Activated T-helper 17 cell treated with anti-CD3 and anti-CD28 coated beads, Interleukin-2, amount 50 U/mL, for 72 hours (primary cell): ENCODE measurements at regions not wholly inside any gene's neighbourhood (a gene's known extent, or its start where the extent isn't known, plus 50 kb on each side); places are given as distances from the start of the nearest gene placed in this dataset.
"Not testable (repeated sequence)": the region's sequence is repeated elsewhere in the genome, so short reads cannot be mapped to it uniquely, and the experiment has no call there.

Experiments
- ATAC-seq: fragments of 150-1000 bp; cut with Tn5 transposase; replicated peaks from 2 replicates; pipeline ENCODE4 v1.10.0; 2021; ENCODE audit warnings: mild to moderate bottlenecking, moderate library complexity
- H3K27ac Mint-ChIP-seq: one replicate; pipeline ENCODE4 v1.8.0; 2022; ENCODE audit warnings: mixed read lengths
- H3K27me3 Mint-ChIP-seq: one replicate; pipeline ENCODE4 v1.8.0; 2022; ENCODE audit warnings: mixed read lengths
- H3K36me3 Mint-ChIP-seq: one replicate; pipeline ENCODE4 v1.8.0; 2022; ENCODE audit warnings: low read depth, mild to moderate bottlenecking, mixed read lengths
- H3K4me1 Mint-ChIP-seq: one replicate; pipeline ENCODE4 v1.8.0; 2022; ENCODE audit warnings: mixed read lengths
- H3K4me3 Mint-ChIP-seq: one replicate; pipeline ENCODE4 v1.8.0; 2022; ENCODE audit warnings: mild to moderate bottlenecking, mixed read lengths
- H3K9me3 Mint-ChIP-seq: one replicate; pipeline ENCODE4 v1.8.0; 2022; ENCODE audit warnings: mixed read lengths

DNA sequence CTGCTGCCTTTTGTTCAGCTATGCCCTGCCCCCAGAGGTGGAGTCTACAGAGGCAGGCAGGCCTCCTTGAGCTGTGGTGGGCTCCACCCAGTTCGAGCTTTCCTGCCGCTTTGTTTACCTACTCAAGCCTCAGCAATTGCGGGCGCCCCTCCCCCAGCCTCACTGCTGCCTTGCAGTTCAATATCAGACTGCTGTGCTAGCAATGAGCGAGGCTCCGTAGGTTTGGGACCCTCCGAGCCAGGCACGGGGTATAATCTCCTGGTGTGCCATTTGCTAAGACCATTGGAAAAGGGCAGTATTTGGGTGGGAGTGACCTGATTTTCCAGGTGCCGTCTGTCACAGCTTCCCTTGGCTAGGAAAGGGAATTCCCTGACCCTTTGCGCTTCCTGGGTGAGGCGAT is 51.9 kb downstream of the DIPK2A start:
- not testable (repeated sequence) for H3K4me1 Mint-ChIP-seq, H3K36me3 Mint-ChIP-seq, H3K27me3 Mint-ChIP-seq, H3K9me3 Mint-ChIP-seq, H3K4me3 Mint-ChIP-seq, ATAC-seq, H3K27ac Mint-ChIP-seq

DNA sequence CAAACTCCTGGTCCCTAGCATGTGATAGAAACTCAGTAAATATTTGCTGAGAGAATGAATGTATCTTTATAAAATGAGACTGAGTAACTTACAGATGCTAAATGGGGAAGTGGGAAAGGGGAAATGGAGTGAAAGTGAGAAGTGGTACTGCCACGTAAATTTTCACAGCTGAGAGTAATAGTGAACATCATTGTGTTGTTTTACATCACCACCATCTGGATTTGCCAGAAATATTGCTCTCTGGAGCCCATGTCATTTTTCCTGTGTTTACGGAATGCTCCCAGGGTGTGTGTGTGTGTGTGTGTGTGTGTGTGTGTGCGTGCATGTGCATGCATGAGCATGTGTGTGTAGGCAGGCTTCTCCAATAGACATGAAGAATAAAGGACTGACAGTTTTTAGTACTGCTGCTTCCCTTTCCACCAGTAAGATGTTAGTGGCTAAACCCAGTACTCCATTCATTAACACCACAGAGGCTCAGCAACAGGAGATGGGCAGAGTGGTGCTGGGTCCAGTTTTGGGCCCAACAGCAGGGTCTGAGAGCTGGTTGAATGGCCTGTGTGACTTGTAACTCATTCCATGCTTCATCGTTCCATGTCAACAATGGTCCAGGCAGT is 57.3 kb downstream of the DIPK2A start:
- H3K27me3 Mint-ChIP-seq = peaks cover 5% of the 10 kb centered on the region
- no peaks in the 10 kb centered on the region for H3K36me3 Mint-ChIP-seq
- no peaks in the 10 kb centered on the region for H3K4me1 Mint-ChIP-seq
- no peak overlapping the region for H3K27ac Mint-ChIP-seq
- peaks cover 4% of the 10 kb centered on the region for H3K9me3 Mint-ChIP-seq
- no peak overlapping the region for H3K4me3 Mint-ChIP-seq
- ATAC-seq = no peak

- no peak for ATAC-seq
- no peak overlapping the region for H3K27ac Mint-ChIP-seq
- H3K4me1 Mint-ChIP-seq = no peaks in the 10 kb centered on the region
- H3K27me3 Mint-ChIP-seq = no peaks in the 10 kb centered on the region
- no peak overlapping the region for H3K4me3 Mint-ChIP-seq
- H3K9me3 Mint-ChIP-seq = no peaks in the 10 kb centered on the region
- no peaks in the 10 kb centered on the region for H3K36me3 Mint-ChIP-seq
Measured at GRCh38 chr3:144029769-144030168, 58.1 kb downstream of the DIPK2A start.

- Mint-ChIP-seq H3K4me1 (no peaks in the 10 kb centered on the region), H3K9me3 (no peaks in the 10 kb centered on the region), H3K27ac (no peak overlapping the region), H3K4me3 (no peak overlapping the region), H3K36me3 (no peaks in the 10 kb centered on the region), H3K27me3 (no peaks in the 10 kb centered on the region)
- ATAC-seq = no peak
Measured at GRCh38 chr3:144031938-144032337, 60.3 kb downstream of the DIPK2A start.

DNA sequence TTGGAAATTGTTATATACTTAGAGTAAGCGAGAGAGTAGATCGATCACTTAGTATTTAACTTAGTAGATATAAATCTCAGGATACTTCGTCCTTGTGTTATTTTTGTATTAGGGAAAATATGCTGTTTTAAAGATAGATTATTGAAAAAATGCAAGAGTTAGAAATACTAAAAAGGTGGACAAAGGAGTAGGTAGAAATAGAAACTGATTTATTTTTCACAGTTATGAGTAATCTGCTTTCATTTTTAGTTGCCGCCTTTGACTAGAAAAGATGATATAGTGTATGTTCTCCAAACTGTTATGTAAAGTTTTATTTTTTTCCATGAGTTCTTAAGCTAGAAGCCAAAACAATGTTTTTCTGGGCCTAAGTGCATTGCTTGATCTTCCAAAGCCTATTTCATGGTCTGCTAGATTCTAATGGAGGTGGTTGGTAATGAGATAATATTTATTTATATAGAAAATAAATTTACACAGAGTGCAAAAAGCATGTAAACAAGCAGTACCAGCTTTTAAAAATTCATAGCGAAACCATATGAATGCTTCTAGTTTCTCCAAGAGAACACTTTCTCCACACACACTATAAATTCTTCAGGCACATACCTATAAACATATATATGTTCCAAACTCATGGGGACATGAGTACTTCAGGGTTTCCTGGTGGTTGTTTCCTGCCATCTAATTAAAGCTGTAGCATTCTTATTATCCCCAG is 61.1 kb downstream of the DIPK2A start:
- no peaks in the 10 kb centered on the region for H3K36me3 Mint-ChIP-seq
- H3K4me1 Mint-ChIP-seq = no peaks in the 10 kb centered on the region
- H3K9me3 Mint-ChIP-seq = no peaks in the 10 kb centered on the region
- no peak overlapping the region for H3K4me3 Mint-ChIP-seq
- no peaks in the 10 kb centered on the region for H3K27me3 Mint-ChIP-seq
- ATAC-seq = peak; percentile 65
- H3K27ac Mint-ChIP-seq = no peak overlapping the region

GRCh38 chr3:144033240-144033589 is 61.6 kb downstream of the DIPK2A start:
- Mint-ChIP-seq H3K27me3 (no peaks in the 10 kb centered on the region), H3K9me3 (no peaks in the 10 kb centered on the region), H3K36me3 (no peaks in the 10 kb centered on the region), H3K27ac (no peak overlapping the region), H3K4me1 (no peaks in the 10 kb centered on the region), H3K4me3 (no peak overlapping the region)
- ATAC-seq = no peak

- H3K4me1 Mint-ChIP-seq = no peaks in the 10 kb centered on the region
- H3K27me3 Mint-ChIP-seq = no peaks in the 10 kb centered on the region
- no peak for ATAC-seq
- no peaks in the 10 kb centered on the region for H3K36me3 Mint-ChIP-seq
- H3K27ac Mint-ChIP-seq = no peak overlapping the region
- no peak overlapping the region for H3K4me3 Mint-ChIP-seq
- no peaks in the 10 kb centered on the region for H3K9me3 Mint-ChIP-seq
Measured at GRCh38 chr3:144033863-144034262, 62.2 kb downstream of the DIPK2A start.

- H3K4me3 Mint-ChIP-seq = no peak overlapping the region
- H3K27ac Mint-ChIP-seq = no peak overlapping the region
- H3K27me3 Mint-ChIP-seq = peaks cover 4% of the 10 kb centered on the region
- no peaks in the 10 kb centered on the region for H3K9me3 Mint-ChIP-seq
- no peaks in the 10 kb centered on the region for H3K4me1 Mint-ChIP-seq
- no peaks in the 10 kb centered on the region for H3K36me3 Mint-ChIP-seq
- ATAC-seq = no peak
Measured at GRCh38 chr3:144034715-144035290, 63.2 kb downstream of the DIPK2A start.

DNA sequence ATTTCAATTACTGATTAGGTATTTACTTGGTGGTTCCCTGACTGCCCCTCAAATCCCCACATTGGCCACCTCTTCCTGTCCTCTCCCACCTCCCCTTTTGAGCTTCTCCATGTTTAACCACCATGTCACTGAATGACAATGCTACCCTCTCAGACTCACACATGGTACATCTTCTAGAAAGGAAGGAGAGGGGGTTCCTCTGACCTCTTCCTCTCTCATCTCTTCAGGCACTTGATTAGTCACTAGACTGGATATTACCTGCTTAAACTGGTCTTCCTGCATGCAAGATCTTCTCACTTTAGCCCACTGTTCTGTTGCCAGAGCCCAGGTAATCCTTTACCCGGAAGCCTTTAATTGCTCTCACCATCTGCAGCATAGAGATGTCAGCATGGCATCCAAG is 64.9 kb downstream of the DIPK2A start:
- Mint-ChIP-seq H3K4me3 (no peak overlapping the region), H3K27ac (no peak overlapping the region), H3K4me1 (no peaks in the 10 kb centered on the region), H3K36me3 (no peaks in the 10 kb centered on the region), H3K27me3 (peaks cover 8% of the 10 kb centered on the region), H3K9me3 (no peaks in the 10 kb centered on the region)
- no peak for ATAC-seq

DNA sequence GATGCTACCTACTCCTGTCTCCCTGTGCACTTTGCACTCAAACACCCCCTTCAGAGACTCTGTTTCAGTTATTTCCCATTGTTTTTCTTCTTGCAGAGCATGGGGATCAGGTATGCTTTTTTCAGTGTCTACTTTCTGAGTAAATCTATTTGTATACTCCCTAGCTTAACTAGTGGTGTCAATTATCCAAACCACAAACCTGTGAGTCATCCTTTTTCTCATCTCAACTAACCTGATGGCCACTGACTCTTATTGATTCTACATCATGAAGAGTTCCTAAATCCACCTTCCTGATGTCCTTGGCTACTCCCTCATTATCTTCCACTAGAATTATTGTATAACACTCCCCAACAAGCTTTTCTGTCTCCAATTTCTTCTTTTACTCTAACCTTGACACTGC is 68.0 kb downstream of the DIPK2A start:
- H3K4me3 Mint-ChIP-seq = no peak overlapping the region

GRCh38 chr3:144041960-144042556 is 70.4 kb downstream of the DIPK2A start:
- no peaks in the 10 kb centered on the region for H3K36me3 Mint-ChIP-seq
- H3K4me3 Mint-ChIP-seq = no peak overlapping the region
- H3K27ac Mint-ChIP-seq = no peak overlapping the region
- peaks cover 15% of the 10 kb centered on the region for H3K27me3 Mint-ChIP-seq
- no peak for ATAC-seq
- H3K4me1 Mint-ChIP-seq = no peaks in the 10 kb centered on the region
- H3K9me3 Mint-ChIP-seq = no peaks in the 10 kb centered on the region

More for the DNA sequence above, 68.0 kb downstream of the DIPK2A start:
- H3K36me3 Mint-ChIP-seq = no peaks in the 10 kb centered on the region
- no peak overlapping the region for H3K27ac Mint-ChIP-seq
- H3K4me1 Mint-ChIP-seq = no peaks in the 10 kb centered on the region
- H3K9me3 Mint-ChIP-seq = no peaks in the 10 kb centered on the region
- ATAC-seq = no peak
- peaks cover 15% of the 10 kb centered on the region for H3K27me3 Mint-ChIP-seq

- H3K4me1 Mint-ChIP-seq = no peaks in the 10 kb centered on the region
- no peak overlapping the region for H3K4me3 Mint-ChIP-seq
- no peaks in the 10 kb centered on the region for H3K36me3 Mint-ChIP-seq
- ATAC-seq = no peak
- no peak overlapping the region for H3K27ac Mint-ChIP-seq
- no peaks in the 10 kb centered on the region for H3K9me3 Mint-ChIP-seq
- H3K27me3 Mint-ChIP-seq = peaks cover 7% of the 10 kb centered on the region
Measured at GRCh38 chr3:144045766-144046165, 74.1 kb downstream of the DIPK2A start.

GRCh38 chr3:144049374-144049773 is 77.8 kb downstream of the DIPK2A start:
- Mint-ChIP-seq H3K27me3 (no peaks in the 10 kb centered on the region), H3K27ac (no peak overlapping the region), H3K4me1 (no peaks in the 10 kb centered on the region), H3K36me3 (no peaks in the 10 kb centered on the region), H3K9me3 (no peaks in the 10 kb centered on the region), H3K4me3 (no peak overlapping the region)
- ATAC-seq = no peak

GRCh38 chr3:144051211-144051610 is 79.6 kb downstream of the DIPK2A start:
- Mint-ChIP-seq H3K27me3 (no peaks in the 10 kb centered on the region), H3K27ac (no peak overlapping the region), H3K9me3 (no peaks in the 10 kb centered on the region), H3K36me3 (no peaks in the 10 kb centered on the region), H3K4me1 (no peaks in the 10 kb centered on the region), H3K4me3 (no peak overlapping the region)
- no peak for ATAC-seq

DNA sequence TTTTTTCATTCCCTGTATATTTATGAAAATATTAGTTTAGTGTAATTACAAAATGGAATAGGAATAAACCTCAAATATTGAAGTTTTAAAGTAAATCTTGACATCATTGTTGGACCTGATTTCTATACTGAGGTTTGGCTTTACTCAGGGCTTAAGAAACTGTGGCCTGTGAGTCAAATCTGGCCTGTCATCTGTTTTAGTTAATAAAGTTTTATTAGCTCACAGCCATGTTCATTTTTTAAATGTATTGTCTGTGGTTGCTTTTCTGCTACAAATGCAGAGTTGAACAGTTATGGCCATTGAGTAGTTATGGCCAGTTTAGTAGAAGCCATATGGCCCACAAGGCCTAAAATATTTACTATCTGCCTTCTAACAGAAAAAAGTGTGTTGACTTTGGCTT is 80.7 kb downstream of the DIPK2A start:
- H3K9me3 Mint-ChIP-seq = no peaks in the 10 kb centered on the region
- ATAC-seq = no peak

More for the DNA sequence above, 80.7 kb downstream of the DIPK2A start:
- H3K4me1 Mint-ChIP-seq = no peaks in the 10 kb centered on the region
- H3K27ac Mint-ChIP-seq = no peak overlapping the region
- no peaks in the 10 kb centered on the region for H3K36me3 Mint-ChIP-seq
- no peak overlapping the region for H3K4me3 Mint-ChIP-seq
- H3K27me3 Mint-ChIP-seq = no peaks in the 10 kb centered on the region
